Mucosa of rectum (tissue), 2 donors: ENCODE measurements at regions not wholly inside any gene's neighbourhood (a gene's known extent, or its start where the extent isn't known, plus 50 kb on each side); places are given as distances from the start of the nearest gene placed in this dataset.

Source experiments
- H3K27ac ChIP-seq, 2 donors: one replicate each; pipeline ENCODE4 v1.7.0; 2013; ENCODE audit warnings: inconsistent platforms in 2 of 2, low read depth in 2 of 2, low read length in 2 of 2
- H3K27me3 ChIP-seq, 2 donors: one replicate each; pipeline ENCODE4 v1.7.0; 2013; ENCODE audit warnings: low read length in 2 of 2; ENCODE audit not compliant: control insufficient read depth in 2 of 2, insufficient read depth in 2 of 2
- H3K36me3 ChIP-seq, 2 donors: one replicate each; pipeline ENCODE4 v1.7.0; 2013; ENCODE audit warnings: low read length in 2 of 2; ENCODE audit not compliant: control insufficient read depth in 2 of 2, insufficient read depth in 2 of 2
- H3K4me1 ChIP-seq, 2 donors: one replicate each; pipeline ENCODE4 v1.7.0; 2013; ENCODE audit warnings: low read length in 2 of 2, mild to moderate bottlenecking in 1 of 2; ENCODE audit not compliant: control insufficient read depth in 2 of 2, insufficient read depth in 2 of 2
- H3K4me3 ChIP-seq, 2 donors: one replicate each; pipeline ENCODE4 v1.7.0; 2013; ENCODE audit warnings: low read length in 2 of 2
- H3K9ac ChIP-seq, 2 donors: one replicate each; pipeline ENCODE4 v1.7.0; 2013; ENCODE audit warnings: low read length in 2 of 2, low read depth in 1 of 2, mild to moderate bottlenecking in 1 of 2
- H3K9me3 ChIP-seq, 2 donors: one replicate each; pipeline ENCODE4 v1.7.0; 2013; ENCODE audit warnings: low read length in 2 of 2; ENCODE audit not compliant: control insufficient read depth in 2 of 2
- donor health status: healthy.
- donor health status: Normal muscosa, but diverticular disease.

- Histone ChIP-seq H3K9ac (no peak overlapping the region), H3K36me3 (no peaks in the 10 kb centered on the region), H3K27me3 (no peaks in the 10 kb centered on the region), H3K4me1 (peaks cover 9 to 10% of the 10 kb centered on the region in 2 donors), H3K9me3 (no peaks in the 10 kb centered on the region), H3K4me3 (no peak overlapping the region), H3K27ac (no peak overlapping the region)
Observed at GRCh38 chr12:45570501-45570900, 159.0 kb upstream of the ARID2 start.

- H3K9me3 ChIP-seq, result no peaks in the 10 kb centered on the region
- no peak overlapping the region for H3K4me3 ChIP-seq
- H3K4me1 ChIP-seq, result peaks cover 9 to 10% of the 10 kb centered on the region in 2 donors
- H3K36me3 ChIP-seq, result no peaks in the 10 kb centered on the region
- no peak overlapping the region for H3K9ac ChIP-seq
- no peak overlapping the region for H3K27ac ChIP-seq
- no peaks in the 10 kb centered on the region for H3K27me3 ChIP-seq
Observed at GRCh38 chr12:45572114-45572513, 157.4 kb upstream of the ARID2 start.

GRCh38 chr12:45575417-45575816 lies 154.1 kb upstream of the ARID2 start:
- Histone ChIP-seq H3K36me3 (no peaks in the 10 kb centered on the region), H3K4me3 (no peak overlapping the region), H3K9me3 (no peaks in the 10 kb centered on the region), H3K27ac (no peak overlapping the region), H3K9ac (no peak overlapping the region), H3K4me1 (peaks cover 9 to 10% of the 10 kb centered on the region in 2 donors), H3K27me3 (no peaks in the 10 kb centered on the region)

GRCh38 chr12:45575823-45576475 lies 153.6 kb upstream of the ARID2 start:
- no peak overlapping the region for H3K4me3 ChIP-seq
- H3K36me3 ChIP-seq, result no peaks in the 10 kb centered on the region
- H3K9me3 ChIP-seq, result no peaks in the 10 kb centered on the region
- H3K4me1 ChIP-seq, result peaks cover 9 to 10% of the 10 kb centered on the region in 2 donors
- no peak overlapping the region for H3K9ac ChIP-seq
- no peaks in the 10 kb centered on the region for H3K27me3 ChIP-seq
- no peak overlapping the region for H3K27ac ChIP-seq

GRCh38 chr12:45577844-45578399 lies 151.6 kb upstream of the ARID2 start:
- H3K9ac ChIP-seq, result no peak overlapping the region
- no peak overlapping the region for H3K27ac ChIP-seq
- no peaks in the 10 kb centered on the region for H3K27me3 ChIP-seq
- no peak overlapping the region for H3K4me3 ChIP-seq
- no peaks in the 10 kb centered on the region for H3K9me3 ChIP-seq
- no peaks in the 10 kb centered on the region for H3K36me3 ChIP-seq
- H3K4me1 ChIP-seq, result peaks cover 0 to 2% of the 10 kb centered on the region in 2 donors

GRCh38 chr12:45580356-45580969 lies 149.0 kb upstream of the ARID2 start:
- no peaks in the 10 kb centered on the region for H3K4me1 ChIP-seq
- no peaks in the 10 kb centered on the region for H3K9me3 ChIP-seq
- no peak overlapping the region for H3K27ac ChIP-seq
- no peaks in the 10 kb centered on the region for H3K27me3 ChIP-seq
- H3K9ac ChIP-seq, result no peak overlapping the region
- H3K36me3 ChIP-seq, result no peaks in the 10 kb centered on the region
- H3K4me3 ChIP-seq, result no peak overlapping the region

- no peaks in the 10 kb centered on the region for H3K9me3 ChIP-seq
- H3K27me3 ChIP-seq, result no peaks in the 10 kb centered on the region
- H3K36me3 ChIP-seq, result no peaks in the 10 kb centered on the region
- no peaks in the 10 kb centered on the region for H3K4me1 ChIP-seq
- H3K27ac ChIP-seq, result no peak overlapping the region
- H3K4me3 ChIP-seq, result no peak overlapping the region
- H3K9ac ChIP-seq, result no peak overlapping the region
Observed at GRCh38 chr12:45581112-45581511, 148.4 kb upstream of the ARID2 start.

- Histone ChIP-seq H3K27ac (no peak overlapping the region), H3K4me3 (no peak overlapping the region), H3K9ac (no peak overlapping the region), H3K4me1 (peaks cover 4 to 5% of the 10 kb centered on the region in 2 donors), H3K27me3 (no peaks in the 10 kb centered on the region), H3K36me3 (no peaks in the 10 kb centered on the region), H3K9me3 (no peaks in the 10 kb centered on the region)
Observed at GRCh38 chr12:45582536-45582935, 147.0 kb upstream of the ARID2 start.

- Histone ChIP-seq H3K4me3 (peak overlapping the region in 1 of 2 donors; percentile 24), H3K36me3 (no peaks in the 10 kb centered on the region), H3K4me1 (peaks cover 6 to 10% of the 10 kb centered on the region in 2 donors), H3K27me3 (no peaks in the 10 kb centered on the region), H3K9me3 (no peaks in the 10 kb centered on the region), H3K27ac (peak overlapping the region; percentile 2 to 6), H3K9ac (no peak overlapping the region)
Observed at GRCh38 chr12:45582986-45583659, 146.4 kb upstream of the ARID2 start.

- Histone ChIP-seq H3K9ac (no peak overlapping the region), H3K4me3 (no peak overlapping the region), H3K4me1 (peaks cover 6 to 19% of the 10 kb centered on the region in 2 donors), H3K27ac (no peak overlapping the region), H3K27me3 (no peaks in the 10 kb centered on the region), H3K36me3 (no peaks in the 10 kb centered on the region), H3K9me3 (no peaks in the 10 kb centered on the region)
Observed at GRCh38 chr12:45584336-45584735, 145.2 kb upstream of the ARID2 start.
